SK-N-SH (cell line): ENCODE measurements at regions not wholly inside any gene's neighbourhood (a gene's known extent, or its start where the extent isn't known, plus 50 kb on each side); places are given as distances from the start of the nearest gene placed in this dataset.

Experiments used
- CTCF ChIA-PET: fragments of 300-600, 350-600 bp; formaldehyde crosslinking; extraction: SDS; loops from one replicate; lab custom pipeline; 2021; lab: Yijun Ruan, JAX
- POLR2A ChIA-PET: fragments of 350-600 bp; sonication (Branson Sonifier 250); formaldehyde crosslinking; extraction: SDS; loops from one replicate; lab custom pipeline; 2020; ENCODE audit warnings: antibody characterized with exemption, inconsistent platforms; lab: Yijun Ruan, JAX
- DNase-seq: peaks from one replicate; pipeline ENCODE4 v3.0.0; 2012
- H2AFZ ChIP-seq: fragments of 200-600 bp; sonication (generic); 2 replicates; pipeline ENCODE4 v1.8.1; 2016; ENCODE audit warnings: antibody characterized with exemption, mild to moderate bottlenecking, low read depth
- H3F3A ChIP-seq: fragments of 200-600 bp; sonication (generic); replicated peaks from 2 replicates; pipeline ENCODE3; 2016; ENCODE audit warnings: antibody characterized with exemption, mild to moderate bottlenecking; ENCODE audit not compliant: insufficient read depth
- H3K27ac ChIP-seq, 2 experiments: fragments of 200-500 bp in 1 of 2; fragments of 200-600 bp in 1 of 2; sonication (Bioruptor generic) in 1 of 2; sonication (generic), shearing (Covaris generic) in 1 of 2; 2 replicates each; pipeline versions ENCODE4 v1.5.1 to v1.6.1; 2014 to 2016; ENCODE audit warnings: low read depth in 2 of 2, inconsistent platforms in 1 of 2, low read length in 1 of 2, mild to moderate bottlenecking in 1 of 2, mixed read lengths in 1 of 2
- H3K27me3 ChIP-seq: fragments of 200-600 bp; sonication (generic), shearing (Covaris generic); 2 replicates; pipeline ENCODE4 v1.6.1; 2016; ENCODE audit warnings: mixed run types; ENCODE audit not compliant: insufficient read depth
- H3K36me3 ChIP-seq, 2 experiments: fragments of 200-500 bp in 1 of 2; fragments of 200-600 bp in 1 of 2; sonication (Bioruptor generic) in 1 of 2; sonication (generic) in 1 of 2; replicated peaks in 1 of 2; 2 replicates each; pipeline versions ENCODE3 to v1.5.1; 2014 to 2016; ENCODE audit warnings: low read length in 1 of 2, mild to moderate bottlenecking in 1 of 2; ENCODE audit not compliant: insufficient read depth in 2 of 2, control insufficient read depth in 1 of 2
- H3K4me1 ChIP-seq, 2 experiments: fragments of 200-500 bp in 1 of 2; fragments of 200-600 bp in 1 of 2; sonication (Bioruptor generic) in 1 of 2; sonication (generic), shearing (Covaris generic) in 1 of 2; 2 replicates each; pipeline versions ENCODE4 v1.5.1 to v1.6.1; 2014 to 2016; ENCODE audit warnings: low read depth in 1 of 2, low read length in 1 of 2, mixed run types in 1 of 2; ENCODE audit not compliant: insufficient read depth in 2 of 2, control insufficient read depth in 1 of 2
- H3K4me2 ChIP-seq: fragments of 200-600 bp; sonication (generic), shearing (Covaris generic); 2 replicates; pipeline ENCODE4 v1.6.1; 2017; ENCODE audit warnings: mixed run types
- H3K4me3 ChIP-seq, 2 experiments: fragments of 200-500 bp in 1 of 2; fragments of 200-600 bp in 1 of 2; sonication (Bioruptor generic) in 1 of 2; sonication (generic), shearing (Covaris generic) in 1 of 2; 2 replicates each; pipeline versions ENCODE4 v1.5.1 to v1.8.1; 2014 to 2016; ENCODE audit warnings: low read depth in 2 of 2, inconsistent platforms in 1 of 2, low read length in 1 of 2, mild to moderate bottlenecking in 1 of 2, mixed read lengths in 1 of 2, moderate library complexity in 1 of 2
- H3K79me2 ChIP-seq: fragments of 200-600 bp; sonication (generic); 2 replicates; pipeline ENCODE4 v1.8.1; 2017; ENCODE audit warnings: mild to moderate bottlenecking; ENCODE audit not compliant: insufficient read depth
- H3K9ac ChIP-seq: fragments of 200-600 bp; sonication (generic); 2 replicates; pipeline ENCODE4 v1.6.1; 2017; ENCODE audit warnings: mixed run types
- H3K9me2 ChIP-seq: fragments of 200-600 bp; sonication (generic); 2 replicates; pipeline ENCODE4 v1.6.1; 2017; ENCODE audit warnings: mixed run types
- H3K9me3 ChIP-seq: fragments of 200-600 bp; sonication (generic); 2 replicates; pipeline ENCODE4 v1.6.1; 2017; ENCODE audit warnings: mixed run types, mild to moderate bottlenecking, moderate library complexity
- H4K20me1 ChIP-seq: fragments of 200-600 bp; sonication (generic); 2 replicates; pipeline ENCODE4 v1.6.1; 2017; ENCODE audit warnings: mild to moderate bottlenecking, mixed run types; ENCODE audit not compliant: insufficient read depth
- CHD2 ChIP-seq: fragments of 150-350 bp; IDR thresholded peaks from 2 replicates; pipeline ENCODE4 v1.6.1; 2018; ENCODE audit warnings: low read length; ENCODE audit not compliant: partially characterized antibody
- EZH2phosphoT487 ChIP-seq: fragments of 200-600 bp; sonication (generic); IDR thresholded peaks from 2 replicates; pipeline ENCODE4 v1.6.1; 2017; ENCODE audit warnings: low read depth, mixed run types, mild to moderate bottlenecking, antibody characterized with exemption, moderate library complexity, borderline replicate concordance
- FOXM1 ChIP-seq: IDR thresholded peaks from 2 replicates; pipeline ENCODE4 v1.4.0; 2012; ENCODE audit warnings: low read depth, mild to moderate bottlenecking
- GABPA ChIP-seq: IDR thresholded peaks from 2 replicates; pipeline ENCODE4 v1.4.0; 2012; ENCODE audit warnings: low read depth, mild to moderate bottlenecking
- GATA2 ChIP-seq: sonication (generic); formaldehyde crosslinking; IDR thresholded peaks from 2 replicates; pipeline ENCODE4 v1.5.0; 2020; ENCODE audit warnings: mild to moderate bottlenecking, missing genetic modification reagents
- IRF3 ChIP-seq: fragments of 150-350 bp; IDR thresholded peaks from 2 replicates; pipeline ENCODE4 v1.6.1; 2016; ENCODE audit warnings: mild to moderate bottlenecking, low read depth, low read length
- JUND ChIP-seq: IDR thresholded peaks from 2 replicates; pipeline ENCODE4 v1.4.0; 2012
- MXI1 ChIP-seq: IDR thresholded peaks from 2 replicates; pipeline ENCODE4 v1.6.1; 2012; ENCODE audit warnings: mild to moderate bottlenecking, low read depth, low read length, improper control_type of control experiment
- NRF1 ChIP-seq: IDR thresholded peaks from 2 replicates; pipeline ENCODE4 v1.6.1; 2012; ENCODE audit warnings: low read depth, mild to moderate bottlenecking, low read length
- RAD21 ChIP-seq: IDR thresholded peaks from 2 replicates; pipeline ENCODE4 v1.6.1; 2012; ENCODE audit warnings: mild to moderate bottlenecking, low read length
- RCOR1 ChIP-seq: fragments of 150-350 bp; IDR thresholded peaks from 2 replicates; pipeline ENCODE4 v1.6.1; 2017; ENCODE audit warnings: antibody characterized with exemption, low read length
- REST ChIP-seq: IDR thresholded peaks from 2 replicates; pipeline ENCODE4 v1.6.1; 2012; ENCODE audit warnings: mild to moderate bottlenecking, low read depth, low read length, moderate library complexity
- TEAD4 ChIP-seq: IDR thresholded peaks from 2 replicates; pipeline ENCODE4 v1.4.0; 2012; ENCODE audit warnings: mild to moderate bottlenecking, borderline replicate concordance; ENCODE audit not compliant: insufficient read depth
- USF1 ChIP-seq: IDR thresholded peaks from 2 replicates; pipeline ENCODE4 v1.4.0; 2012; ENCODE audit warnings: low read depth, borderline replicate concordance
- WGBS: methylation state at CpG from one replicate; pipeline ENCODE4 v1.1.6; 2017; ENCODE audit warnings: low lambda C conversion rate; 5-methylcytosine and 5-hydroxymethylcytosine counted together
- TF ChIP-seq, protein P1 (sequence below): fragments of 200-600 bp; sonication (generic); IDR thresholded peaks from 2 replicates; pipeline ENCODE4 v1.6.1; 2017; ENCODE audit warnings: antibody characterized with exemption, mild to moderate bottlenecking, moderate library complexity

DNA sequence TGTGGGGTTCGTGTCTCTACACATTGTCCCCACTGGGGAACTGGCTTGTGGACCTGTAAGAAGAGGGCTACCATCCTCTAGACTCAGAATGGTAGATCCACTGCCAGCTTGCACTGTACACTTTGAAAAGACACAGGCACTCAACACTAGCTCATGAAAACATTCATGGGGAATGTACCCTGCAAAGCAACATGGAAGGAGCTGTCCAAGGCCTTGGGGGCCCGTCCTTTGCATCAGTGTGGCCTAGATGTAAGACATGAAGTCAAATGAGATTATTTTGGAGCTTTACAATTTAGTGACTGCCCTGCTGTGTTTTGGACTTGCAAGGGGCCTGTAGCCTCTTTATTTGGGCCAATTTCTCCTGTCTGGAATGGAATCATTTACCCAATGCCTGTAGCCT lies 399.0 kb upstream of the PCDH15 start:
- CTCF ChIA-PET: interaction anchor here (1.5 kb wide), 1 partner anchor 13 kb away, joined by 3 read pairs; no protein-coding TSS in a partner anchor
- Histone ChIP-seq H3K36me3 (no peaks in the 10 kb centered on the region), H3K27ac (no peak overlapping the region), H3K4me2 (no peak overlapping the region), H2AFZ (no peak overlapping the region), H4K20me1 (no peaks in the 10 kb centered on the region), H3K9me2 (no peaks in the 10 kb centered on the region), H3K4me1 (no peaks in the 10 kb centered on the region), H3K9me3 (no peaks in the 10 kb centered on the region), H3F3A (no peaks in the 10 kb centered on the region), H3K27me3 (no peaks in the 10 kb centered on the region), H3K9ac (no peak overlapping the region), H3K4me3 (no peak overlapping the region), H3K79me2 (no peaks in the 10 kb centered on the region)
- DNase-seq: no peak
- 25% methylated on average over 1 of the region's 2 CpGs for WGBS
- TF ChIP-seq TEAD4: no peak
- TF ChIP-seq IRF3: no peak
- no peak for TF ChIP-seq RAD21
- peak; percentile 89 for TF ChIP-seq REST
- no peak for TF ChIP-seq CHD2
- POLR2A ChIA-PET: no interaction called here

- no peak for DNase-seq
- H2AFZ ChIP-seq: no peak overlapping the region
- no peaks in the 10 kb centered on the region for H3K4me1 ChIP-seq
- TF ChIP-seq EZH2phosphoT487 (no peak), JUND (no peak), RCOR1 (no peak), FOXM1 (no peak), USF1 (no peak), NRF1 (no peak), MXI1 (no peak), GABPA (no peak), IRF3 (no peak), GATA2 (CRISPR knock-in tag) (no peak)
- TF ChIP-seq, protein P1, sequence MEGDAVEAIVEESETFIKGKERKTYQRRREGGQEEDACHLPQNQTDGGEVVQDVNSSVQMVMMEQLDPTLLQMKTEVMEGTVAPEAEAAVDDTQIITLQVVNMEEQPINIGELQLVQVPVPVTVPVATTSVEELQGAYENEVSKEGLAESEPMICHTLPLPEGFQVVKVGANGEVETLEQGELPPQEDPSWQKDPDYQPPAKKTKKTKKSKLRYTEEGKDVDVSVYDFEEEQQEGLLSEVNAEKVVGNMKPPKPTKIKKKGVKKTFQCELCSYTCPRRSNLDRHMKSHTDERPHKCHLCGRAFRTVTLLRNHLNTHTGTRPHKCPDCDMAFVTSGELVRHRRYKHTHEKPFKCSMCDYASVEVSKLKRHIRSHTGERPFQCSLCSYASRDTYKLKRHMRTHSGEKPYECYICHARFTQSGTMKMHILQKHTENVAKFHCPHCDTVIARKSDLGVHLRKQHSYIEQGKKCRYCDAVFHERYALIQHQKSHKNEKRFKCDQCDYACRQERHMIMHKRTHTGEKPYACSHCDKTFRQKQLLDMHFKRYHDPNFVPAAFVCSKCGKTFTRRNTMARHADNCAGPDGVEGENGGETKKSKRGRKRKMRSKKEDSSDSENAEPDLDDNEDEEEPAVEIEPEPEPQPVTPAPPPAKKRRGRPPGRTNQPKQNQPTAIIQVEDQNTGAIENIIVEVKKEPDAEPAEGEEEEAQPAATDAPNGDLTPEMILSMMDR: no peak
- H3K9me2 ChIP-seq: no peaks in the 10 kb centered on the region
- no peak overlapping the region for H3K27ac ChIP-seq
- ChIA-PET CTCF (interaction anchor here (3.3 kb wide), 1 partner anchor 17 kb away, joined by 7 read pairs; no protein-coding TSS in a partner anchor), POLR2A (no interaction called here)
- H3K27me3 ChIP-seq: no peaks in the 10 kb centered on the region
- no peaks in the 10 kb centered on the region for H3K79me2 ChIP-seq
- no peaks in the 10 kb centered on the region for H3K36me3 ChIP-seq
- no peaks in the 10 kb centered on the region for H4K20me1 ChIP-seq
- H3K9me3 ChIP-seq: no peaks in the 10 kb centered on the region
- H3K4me3 ChIP-seq: no peak overlapping the region
- H3K4me2 ChIP-seq: no peak overlapping the region
- 71% methylated on average over 2 of the region's 2 CpGs for WGBS
- no peak overlapping the region for H3K9ac ChIP-seq
- no peaks in the 10 kb centered on the region for H3F3A ChIP-seq
Measured at GRCh38 chr10:55191236-55191860, 390.3 kb upstream of the PCDH15 start.
